ENCODE measurements at regions not wholly inside any gene's neighbourhood (a gene's known extent, or its start where the extent isn't known, plus 50 kb on each side); places are given as distances from the start of the nearest gene placed in this dataset.
"Not testable (repeated sequence)": the region's sequence is repeated elsewhere in the genome, so short reads cannot be mapped to it uniquely, and the experiment has no call there.

GRCh38 chr5:162801235-162801634, 636.2 kb upstream of the CCNG1 start:
- H3K36me3 ChIP-seq (ENCODE audit: control insufficient read depth, insufficient read depth, low read length): no peaks in the 10 kb centered on the region
- H3K27me3 ChIP-seq (ENCODE audit: control insufficient read depth, insufficient read depth, low read length): no peaks in the 10 kb centered on the region
- no peak for DNase-seq (ENCODE audit: low read depth)
- no peak for TF ChIP-seq CTCF (IDR thresholded peaks at IDR 0.05; ENCODE audit: insufficient read depth, low read length, poor library complexity, severe bottlenecking)
- no peak overlapping the region for H3K4me3 ChIP-seq (ENCODE audit: low read depth, low read length)

GRCh38 chr5:162806195-162806594, 631.2 kb upstream of the CCNG1 start:
- no peak for TF ChIP-seq CTCF (IDR thresholded peaks at IDR 0.05; ENCODE audit: insufficient read depth, low read length, poor library complexity, severe bottlenecking)
- Histone ChIP-seq H3K4me3 (ENCODE audit: low read depth, low read length) (no peak overlapping the region), H3K36me3 (ENCODE audit: control insufficient read depth, insufficient read depth, low read length) (no peaks in the 10 kb centered on the region), H3K27me3 (ENCODE audit: control insufficient read depth, insufficient read depth, low read length) (no peaks in the 10 kb centered on the region)
- no peak for DNase-seq (ENCODE audit: low read depth)

- Histone ChIP-seq H3K4me3 (ENCODE audit: low read depth, low read length) (no peak overlapping the region), H3K27me3 (ENCODE audit: control insufficient read depth, insufficient read depth, low read length) (no peaks in the 10 kb centered on the region), H3K36me3 (ENCODE audit: control insufficient read depth, insufficient read depth, low read length) (no peaks in the 10 kb centered on the region)
- TF ChIP-seq CTCF (IDR thresholded peaks at IDR 0.05; ENCODE audit: insufficient read depth, low read length, poor library complexity, severe bottlenecking): no peak
- DNase-seq (ENCODE audit: low read depth): no peak
Observed at GRCh38 chr5:162811071-162811470, 626.3 kb upstream of the CCNG1 start.

GRCh38 chr5:162816816-162817215, 620.6 kb upstream of the CCNG1 start:
- DNase-seq (ENCODE audit: low read depth): no peak
- H3K36me3 ChIP-seq (ENCODE audit: control insufficient read depth, insufficient read depth, low read length): no peaks in the 10 kb centered on the region
- H3K4me3 ChIP-seq (ENCODE audit: low read depth, low read length): no peak overlapping the region
- no peak for TF ChIP-seq CTCF (IDR thresholded peaks at IDR 0.05; ENCODE audit: insufficient read depth, low read length, poor library complexity, severe bottlenecking)
- H3K27me3 ChIP-seq (ENCODE audit: control insufficient read depth, insufficient read depth, low read length): no peaks in the 10 kb centered on the region

GRCh38 chr5:162817364-162817763, 620.0 kb upstream of the CCNG1 start:
- no peak for DNase-seq (ENCODE audit: low read depth)
- H3K36me3 ChIP-seq (ENCODE audit: control insufficient read depth, insufficient read depth, low read length): no peaks in the 10 kb centered on the region
- no peak overlapping the region for H3K4me3 ChIP-seq (ENCODE audit: low read depth, low read length)
- TF ChIP-seq CTCF (IDR thresholded peaks at IDR 0.05; ENCODE audit: insufficient read depth, low read length, poor library complexity, severe bottlenecking): no peak
- H3K27me3 ChIP-seq (ENCODE audit: control insufficient read depth, insufficient read depth, low read length): no peaks in the 10 kb centered on the region

- H3K27me3 ChIP-seq (ENCODE audit: control insufficient read depth, insufficient read depth, low read length); DNase-seq (ENCODE audit: low read depth); H3K36me3 ChIP-seq (ENCODE audit: control insufficient read depth, insufficient read depth, low read length); H3K4me3 ChIP-seq (ENCODE audit: low read depth, low read length): not testable (repeated sequence)
Observed at GRCh38 chr5:162821664-162822063, 615.7 kb upstream of the CCNG1 start.
